HEK293T (cell line): ENCODE measurements at regions not wholly inside any gene's neighbourhood (a gene's known extent, or its start where the extent isn't known, plus 50 kb on each side); places are given as distances from the start of the nearest gene placed in this dataset.

Source experiments
- CTCF ChIA-PET: fragments of 350-600 bp; formaldehyde crosslinking; extraction: SDS; loops from one replicate; lab custom pipeline; 2021; ENCODE audit warnings: antibody characterized with exemption, inconsistent platforms; lab: Yijun Ruan, JAX
- POLR2A ChIA-PET: fragments of 350-600 bp; formaldehyde crosslinking; extraction: SDS; loops from one replicate; lab custom pipeline; 2020; ENCODE audit warnings: antibody characterized with exemption, inconsistent platforms; lab: Yijun Ruan, JAX
- DNase-seq: peaks from one replicate; pipeline ENCODE4 v3.0.0; 2012; ENCODE audit warnings: mixed read lengths; ENCODE audit errors: extremely low spot score
- ARNT ChIP-seq: fragments of 450-650 bp; IDR thresholded peaks from 2 replicates; pipeline ENCODE4 v1.6.1; 2017; ENCODE audit warnings: mild to moderate bottlenecking
- BHLHE40 ChIP-seq: fragments of 450-650 bp; IDR thresholded peaks from 2 replicates; pipeline ENCODE4 v1.6.1; 2016; ENCODE audit warnings: mild to moderate bottlenecking, moderate library complexity, borderline replicate concordance
- CTBP1 ChIP-seq: fragments of 450-650 bp; IDR thresholded peaks from 2 replicates; pipeline ENCODE4 v1.6.1; 2016; ENCODE audit warnings: borderline replicate concordance
- ELF4 ChIP-seq: fragments of 450-650 bp; IDR thresholded peaks from 2 replicates; pipeline ENCODE4 v1.6.1; 2017; ENCODE audit warnings: antibody characterized with exemption
- FOXA1 ChIP-seq: fragments of 450-650 bp; IDR thresholded peaks from 2 replicates; pipeline ENCODE4 v1.6.1; 2016; ENCODE audit warnings: mild to moderate bottlenecking
- FOXK2 ChIP-seq: fragments of 450-650 bp; IDR thresholded peaks from 2 replicates; pipeline ENCODE4 v1.6.1; 2016; ENCODE audit warnings: mild to moderate bottlenecking
- FOXM1 ChIP-seq: fragments of 450-650 bp; IDR thresholded peaks from 2 replicates; pipeline ENCODE4 v1.6.1; 2017; ENCODE audit warnings: mild to moderate bottlenecking, borderline replicate concordance
- HDGF ChIP-seq: fragments of 450-650 bp; IDR thresholded peaks from 2 replicates; pipeline ENCODE4 v1.6.1; 2017; ENCODE audit warnings: antibody characterized with exemption, borderline replicate concordance
- L3MBTL2 ChIP-seq: fragments of 450-650 bp; conservative IDR thresholded peaks from 2 replicates; pipeline ENCODE4 v1.6.1; 2016; ENCODE audit warnings: mild to moderate bottlenecking
- LEF1 ChIP-seq: fragments of 450-650 bp; IDR thresholded peaks from 2 replicates; pipeline ENCODE4 v1.6.1; 2017; ENCODE audit warnings: mild to moderate bottlenecking, borderline replicate concordance
- NFRKB ChIP-seq: fragments of 450-650 bp; IDR thresholded peaks from 2 replicates; pipeline ENCODE4 v1.6.1; 2016; ENCODE audit warnings: mild to moderate bottlenecking, moderate library complexity
- SP1 ChIP-seq: fragments of 450-650 bp; IDR thresholded peaks from 2 replicates; pipeline ENCODE4 v1.6.1; 2017
- SUZ12 ChIP-seq: fragments of 450-650 bp; IDR thresholded peaks from 2 replicates; pipeline ENCODE4 v1.6.1; 2016; ENCODE audit warnings: mild to moderate bottlenecking
- TARDBP ChIP-seq: fragments of 450-650 bp; IDR thresholded peaks from 2 replicates; pipeline ENCODE4 v1.6.1; 2016
- ZNF384 ChIP-seq: fragments of 450-650 bp; IDR thresholded peaks from 2 replicates; pipeline ENCODE4 v1.6.1; 2016
- TF ChIP-seq, protein P1 (sequence below): fragments of 450-650 bp; IDR thresholded peaks from 2 replicates; pipeline ENCODE4 v1.6.1; 2016

DNA sequence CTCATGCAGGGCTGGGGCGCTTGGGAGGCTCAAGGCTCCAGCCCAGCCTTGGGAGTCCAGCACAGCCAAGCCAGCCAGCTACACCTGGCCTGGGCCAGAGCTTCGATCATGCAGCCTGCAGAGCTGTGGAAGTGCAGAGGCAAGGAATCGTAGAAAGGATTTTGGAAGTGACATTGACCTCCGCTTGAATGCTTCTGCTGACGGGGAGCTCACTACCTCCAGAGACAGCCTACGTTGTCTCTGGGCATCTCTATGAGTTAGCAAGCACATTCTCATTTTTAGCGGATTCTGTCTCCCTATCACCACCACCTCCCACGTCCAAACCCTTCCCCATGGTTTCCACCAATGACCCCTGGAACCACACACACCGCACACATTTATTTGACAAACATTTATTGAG, 88.5 kb downstream of the MICALL2 start:
- ChIA-PET POLR2A (no interaction called here), CTCF (no interaction called here)
- no peak for TF ChIP-seq CTBP1
- TF ChIP-seq, protein P1, sequence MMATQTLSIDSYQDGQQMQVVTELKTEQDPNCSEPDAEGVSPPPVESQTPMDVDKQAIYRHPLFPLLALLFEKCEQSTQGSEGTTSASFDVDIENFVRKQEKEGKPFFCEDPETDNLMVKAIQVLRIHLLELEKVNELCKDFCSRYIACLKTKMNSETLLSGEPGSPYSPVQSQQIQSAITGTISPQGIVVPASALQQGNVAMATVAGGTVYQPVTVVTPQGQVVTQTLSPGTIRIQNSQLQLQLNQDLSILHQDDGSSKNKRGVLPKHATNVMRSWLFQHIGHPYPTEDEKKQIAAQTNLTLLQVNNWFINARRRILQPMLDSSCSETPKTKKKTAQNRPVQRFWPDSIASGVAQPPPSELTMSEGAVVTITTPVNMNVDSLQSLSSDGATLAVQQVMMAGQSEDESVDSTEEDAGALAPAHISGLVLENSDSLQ, result no peak
- no peak for TF ChIP-seq TARDBP
- no peak for TF ChIP-seq HDGF
- no peak for TF ChIP-seq ARNT
- TF ChIP-seq ZNF384, result no peak
- TF ChIP-seq ELF4, result no peak
- TF ChIP-seq LEF1, result no peak
- no peak for TF ChIP-seq BHLHE40
- TF ChIP-seq FOXM1, result no peak
- TF ChIP-seq L3MBTL2, result no peak
- TF ChIP-seq SUZ12, result no peak
- no peak for TF ChIP-seq FOXA1
- no peak for DNase-seq

DNA sequence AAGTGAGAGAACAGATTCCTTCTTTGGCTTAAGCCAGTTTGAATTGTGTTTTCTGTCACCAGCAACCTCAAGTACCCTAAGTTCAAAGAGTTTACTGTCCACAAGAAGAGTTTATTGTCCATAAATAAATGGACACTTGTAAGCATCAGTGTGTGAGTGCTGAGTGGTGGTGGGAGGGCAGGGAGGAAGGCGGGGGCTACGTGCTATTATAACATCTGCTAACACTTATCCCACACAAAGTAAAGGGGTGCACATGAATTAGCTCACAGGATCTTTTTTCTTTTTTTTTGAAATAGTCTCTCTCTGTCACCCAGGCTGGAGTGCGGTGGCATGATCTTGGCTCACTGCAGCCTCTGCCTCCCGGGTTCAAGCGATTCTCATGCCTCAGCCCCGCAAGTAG, 87.2 kb downstream of the MICALL2 start:
- DNase-seq, result no peak
- ChIA-PET POLR2A (no interaction called here), CTCF (interaction anchor here (0.7 kb wide), 1 partner anchor 23 kb away, joined by 3 read pairs; no protein-coding TSS in a partner anchor)
- TF ChIP-seq BHLHE40 (no peak), FOXA1 (no peak), ELF4 (no peak), NFRKB (no peak), SUZ12 (no peak), SP1 (no peak), TARDBP (no peak), HDGF (no peak), LEF1 (no peak), CTBP1 (no peak), L3MBTL2 (no peak), ZNF384 (no peak), FOXM1 (no peak), FOXK2 (no peak), ARNT (no peak)
- TF ChIP-seq, protein P1, result no peak

DNA sequence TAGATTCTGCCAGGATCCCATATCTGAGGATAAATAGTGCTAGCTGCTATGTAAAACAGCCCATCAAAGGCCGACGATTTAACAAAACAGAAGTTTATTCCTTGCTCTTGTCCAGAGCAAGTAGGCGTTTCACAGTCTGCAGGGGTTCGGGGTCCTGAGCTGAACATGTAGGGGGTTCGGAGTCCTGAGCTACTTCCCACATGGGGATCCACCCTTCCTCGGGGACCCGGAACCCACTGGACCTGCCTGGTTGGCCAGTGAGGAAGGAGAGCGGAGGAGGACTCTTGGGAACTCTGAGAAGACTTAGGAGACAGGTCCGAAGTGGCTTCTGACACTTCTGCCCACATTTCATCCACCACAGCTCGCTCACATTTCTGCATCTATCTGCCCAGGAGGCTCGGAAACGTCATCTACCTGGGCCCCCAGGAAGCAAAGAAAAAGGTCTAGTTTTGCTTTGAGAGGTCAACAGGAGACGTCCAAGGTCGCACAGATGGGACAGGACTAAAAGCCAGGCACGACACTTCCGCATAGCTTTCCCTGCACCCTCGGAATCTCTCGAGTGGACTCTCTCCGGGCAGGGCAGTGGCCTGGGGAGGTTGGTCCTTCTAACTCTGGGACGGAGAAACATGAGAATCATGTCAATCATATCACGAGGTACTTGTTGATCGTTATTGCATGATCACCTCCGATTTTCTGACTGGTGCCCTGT, 86.4 kb downstream of the MICALL2 start:
- ChIA-PET POLR2A (no interaction called here), CTCF (no interaction called here)
- no peak for DNase-seq
- TF ChIP-seq, protein P1, result no peak
- no peak for TF ChIP-seq L3MBTL2
- TF ChIP-seq HDGF, result no peak
- no peak for TF ChIP-seq TARDBP
- no peak for TF ChIP-seq FOXM1
- TF ChIP-seq ZNF384, result no peak
- no peak for TF ChIP-seq FOXK2
- TF ChIP-seq SP1, result no peak
- TF ChIP-seq LEF1, result no peak
- no peak for TF ChIP-seq FOXA1

DNA sequence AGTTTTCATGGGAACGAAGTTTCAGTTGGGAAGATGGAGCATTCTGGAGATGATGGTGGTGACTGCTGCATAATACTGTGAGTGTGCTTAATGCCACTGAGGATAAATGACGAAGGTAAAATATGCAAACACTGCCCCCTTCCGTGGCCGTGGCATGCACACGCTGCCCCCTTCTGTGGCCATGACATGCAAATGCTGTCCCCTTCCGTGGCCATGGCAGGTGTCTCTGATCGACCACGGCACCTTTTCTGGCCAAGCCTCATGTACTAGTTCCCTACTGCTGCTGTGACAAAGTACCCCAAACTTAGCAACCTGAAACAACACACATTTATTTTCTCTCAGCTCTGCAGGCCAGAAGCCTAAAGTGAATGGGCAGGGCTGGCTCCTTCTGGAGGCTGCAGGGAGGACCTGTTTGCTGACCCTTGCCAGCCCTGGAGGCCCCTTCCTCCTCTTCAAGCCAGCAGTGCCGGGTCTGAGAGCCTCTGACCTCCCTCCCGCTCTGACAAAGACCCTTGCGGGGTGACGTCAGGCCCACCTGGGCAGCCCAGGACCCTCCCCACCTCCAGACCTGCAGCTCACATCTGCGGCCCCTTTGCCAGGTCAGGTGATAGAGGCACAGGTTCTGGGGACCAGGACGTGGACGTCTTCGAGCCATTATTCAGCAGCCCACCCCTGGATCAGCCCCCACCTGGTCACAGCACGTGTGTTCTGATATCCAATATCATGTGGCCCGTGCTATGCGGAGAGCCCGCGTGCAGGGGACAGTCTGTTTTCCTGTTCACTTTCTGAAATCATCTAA, 82.0 kb downstream of the MICALL2 start:
- DNase-seq, result no peak
- TF ChIP-seq SUZ12 (no peak), ZNF384 (no peak), FOXM1 (no peak), NFRKB (no peak), ARNT (no peak), TARDBP (no peak), BHLHE40 (no peak), FOXK2 (no peak), HDGF (no peak), CTBP1 (no peak), ELF4 (no peak), L3MBTL2 (no peak), SP1 (no peak), LEF1 (no peak), FOXA1 (no peak)
- TF ChIP-seq, protein P1, result no peak
- POLR2A ChIA-PET, result no interaction called here
- CTCF ChIA-PET, result no interaction called here

DNA sequence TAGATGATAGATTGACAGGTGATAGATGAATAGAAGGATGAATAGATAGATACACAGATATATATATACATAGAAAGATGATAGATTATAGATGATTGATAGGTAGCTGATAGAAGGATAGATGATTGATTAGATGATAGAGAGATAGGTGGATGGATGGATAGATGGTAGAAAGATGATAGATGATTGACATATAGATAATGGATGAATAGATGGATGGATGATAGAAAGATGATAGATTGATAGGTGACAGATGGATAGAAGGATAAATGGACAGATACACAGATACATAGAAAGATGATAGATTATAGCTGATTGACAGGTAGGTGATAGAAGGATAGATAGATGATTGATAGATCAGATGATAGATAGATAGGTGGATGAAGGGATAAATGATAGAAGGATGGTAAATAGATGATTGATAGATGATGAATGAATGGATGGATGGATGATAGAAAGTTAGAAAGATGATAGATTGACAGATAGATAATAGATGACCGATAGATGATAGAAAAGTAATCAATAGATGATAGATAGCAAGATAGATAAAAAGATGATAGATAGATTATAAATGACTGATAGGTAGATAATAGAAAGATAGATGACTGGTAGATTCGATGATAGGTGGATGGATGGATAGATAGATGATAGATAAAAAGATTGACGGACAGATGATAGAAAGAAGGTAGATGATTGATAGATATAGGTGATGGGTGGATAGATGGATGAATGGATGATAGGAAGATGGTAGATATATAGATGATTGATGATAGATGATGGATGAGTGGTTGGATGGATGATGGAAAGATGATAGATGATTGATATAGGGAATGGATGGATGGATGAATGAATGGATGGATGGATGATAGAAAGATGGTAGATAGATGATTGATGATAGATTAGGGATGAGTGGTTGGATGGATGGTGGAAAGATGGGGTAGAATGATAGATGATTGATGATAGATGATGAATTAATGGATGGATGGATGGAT, 80.4 kb downstream of the MICALL2 start:
- ChIA-PET CTCF (no interaction called here), POLR2A (no interaction called here)
- DNase-seq, result no peak
- TF ChIP-seq SP1 (no peak), TARDBP (no peak), LEF1 (no peak), ZNF384 (no peak), L3MBTL2 (no peak), FOXK2 (no peak), SUZ12 (no peak), CTBP1 (peak; percentile 43; the same call in 1 of the 2 replicates), NFRKB (no peak), ARNT (no peak), FOXM1 (no peak), FOXA1 (no peak), BHLHE40 (no peak), ELF4 (no peak), HDGF (no peak)
- TF ChIP-seq, protein P1, result peak; percentile 92
